Lower lobe of right lung (tissue), 2 donors: ENCODE measurements at regions not wholly inside any gene's neighbourhood (a gene's known extent, or its start where the extent isn't known, plus 50 kb on each side); places are given as distances from the start of the nearest gene placed in this dataset.
A peak's percentile ranks its signal among the peaks of the same experiment; 100 is the strongest.

Source experiments
- ATAC-seq, 2 donors: fragments of 200-7000 bp; cut with Tn5 transposase; one replicate each; pipeline ENCODE4 v1.9.1; 2020 to 2022; ENCODE audit warnings: mild to moderate bottlenecking in 2 of 2, moderate library complexity in 2 of 2
- DNase-seq: peaks from one replicate; pipeline ENCODE4 v3.0.0-alpha.2; 2020
- H3K27ac ChIP-seq: fragments of 200-600 bp; one replicate; pipeline ENCODE4 v1.8.0; 2022
- H3K27me3 ChIP-seq: fragments of 200-600 bp; one replicate; pipeline ENCODE4 v1.8.0; 2022; ENCODE audit warnings: low read depth
- H3K36me3 ChIP-seq: fragments of 200-600 bp; one replicate; pipeline ENCODE4 v1.8.0; 2022; ENCODE audit warnings: mild to moderate bottlenecking
- H3K4me1 ChIP-seq: fragments of 200-600 bp; one replicate; pipeline ENCODE4 v1.8.0; 2022
- H3K4me3 ChIP-seq: fragments of 200-600 bp; one replicate; pipeline ENCODE4 v1.8.0; 2022; ENCODE audit warnings: mild to moderate bottlenecking
- H3K9me3 ChIP-seq: fragments of 200-600 bp; one replicate; pipeline ENCODE4 v1.8.0; 2022
- CTCF ChIP-seq: fragments of 200-600 bp; IDR thresholded peaks from one replicate; pipeline ENCODE4 v1.8.0; 2022; ENCODE audit warnings: antibody characterized with exemption, mild to moderate bottlenecking
- intact Hi-C: fragments of 100-400 bp; cut with DNase I; formaldehyde crosslinking; loops from one replicate; pipeline ENCODE4 v1.11.0; 2022
- donor health status: DM: no; HTN: yes; CAD: no; lungs with severe emphysema.

GRCh38 chr2:120920454-120921148 is 184.9 kb downstream of the GLI2 start:
- Histone ChIP-seq H3K4me1 (peaks cover 15% of the 10 kb centered on the region), H3K4me3 (no peak overlapping the region), H3K9me3 (no peaks in the 10 kb centered on the region), H3K27me3 (peaks cover 6% of the 10 kb centered on the region), H3K36me3 (no peaks in the 10 kb centered on the region), H3K27ac (peak overlapping the region; percentile 46)
- ATAC-seq (no peak), DNase-seq (no peak)
- intact Hi-C loops = no loop called here
- TF ChIP-seq CTCF = no peak

- no peak for DNase-seq
- Histone ChIP-seq H3K36me3 (no peaks in the 10 kb centered on the region), H3K4me3 (no peak overlapping the region), H3K9me3 (no peaks in the 10 kb centered on the region), H3K4me1 (peaks cover 6% of the 10 kb centered on the region), H3K27ac (no peak overlapping the region), H3K27me3 (peaks cover 6% of the 10 kb centered on the region)
- intact Hi-C loops = no loop called here
- no peak for TF ChIP-seq CTCF
- no peak for ATAC-seq
These were observed 185.8 kb downstream of the GLI2 start for GRCh38 chr2:120921457-120921856.

GRCh38 chr2:120922571-120923332 is 187.1 kb downstream of the GLI2 start:
- ATAC-seq = peak in 1 of 2 donors; percentile 40
- no peaks in the 10 kb centered on the region for H3K36me3 ChIP-seq
- no peak overlapping the region for H3K4me3 ChIP-seq
- no peak for TF ChIP-seq CTCF
- peaks cover under 1% of the 10 kb centered on the region for H3K4me1 ChIP-seq
- no peak overlapping the region for H3K27ac ChIP-seq
- peaks cover 6% of the 10 kb centered on the region for H3K27me3 ChIP-seq
- no peak for DNase-seq
- intact Hi-C loops = no loop called here
- no peaks in the 10 kb centered on the region for H3K9me3 ChIP-seq

GRCh38 chr2:120923426-120923825 is 187.8 kb downstream of the GLI2 start:
- no peaks in the 10 kb centered on the region for H3K36me3 ChIP-seq
- intact Hi-C loops = no loop called here
- H3K9me3 ChIP-seq = no peaks in the 10 kb centered on the region
- no peak for ATAC-seq
- H3K27ac ChIP-seq = no peak overlapping the region
- H3K27me3 ChIP-seq = peaks cover 6% of the 10 kb centered on the region
- no peak overlapping the region for H3K4me3 ChIP-seq
- H3K4me1 ChIP-seq = no peaks in the 10 kb centered on the region
- no peak for DNase-seq
- no peak for TF ChIP-seq CTCF

- no peak overlapping the region for H3K27ac ChIP-seq
- no peaks in the 10 kb centered on the region for H3K27me3 ChIP-seq
- intact Hi-C loops = no loop called here
- H3K9me3 ChIP-seq = no peaks in the 10 kb centered on the region
- no peak for ATAC-seq
- no peak overlapping the region for H3K4me3 ChIP-seq
- H3K4me1 ChIP-seq = no peaks in the 10 kb centered on the region
- no peak for TF ChIP-seq CTCF
- H3K36me3 ChIP-seq = no peaks in the 10 kb centered on the region
- DNase-seq = no peak
These were observed 189.3 kb downstream of the GLI2 start for GRCh38 chr2:120924924-120925323.
